ENCODE measurements at regions not wholly inside any gene's neighbourhood (a gene's known extent, or its start where the extent isn't known, plus 50 kb on each side); places are given as distances from the start of the nearest gene placed in this dataset.
A peak's percentile ranks its signal among the peaks of the same experiment; 100 is the strongest.
"Not testable (repeated sequence)": the region's sequence is repeated elsewhere in the genome, so short reads cannot be mapped to it uniquely, and the experiment has no call there.

DNA sequence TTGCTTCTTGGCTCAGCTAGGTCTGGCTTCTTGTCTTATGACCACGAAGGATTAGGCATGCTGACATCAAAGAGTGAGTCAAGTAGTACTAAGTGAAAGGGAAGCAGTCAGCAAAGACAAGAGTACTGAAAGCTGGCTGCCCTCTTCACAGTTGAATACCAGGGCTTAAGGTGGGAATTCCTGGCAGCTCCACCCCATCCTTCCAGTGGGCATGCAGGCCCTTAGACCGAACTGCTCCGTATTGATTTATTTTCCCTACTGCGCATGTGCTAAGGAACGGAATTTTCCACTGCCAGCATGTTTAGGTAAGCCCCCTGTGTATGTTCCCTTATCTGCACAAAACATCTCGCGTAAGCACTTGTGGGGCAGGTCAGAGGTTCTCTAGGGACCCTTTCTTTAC, 2320.1 kb downstream of the ARAP2 start:
- DNase-seq: peak; percentile 24

DNA sequence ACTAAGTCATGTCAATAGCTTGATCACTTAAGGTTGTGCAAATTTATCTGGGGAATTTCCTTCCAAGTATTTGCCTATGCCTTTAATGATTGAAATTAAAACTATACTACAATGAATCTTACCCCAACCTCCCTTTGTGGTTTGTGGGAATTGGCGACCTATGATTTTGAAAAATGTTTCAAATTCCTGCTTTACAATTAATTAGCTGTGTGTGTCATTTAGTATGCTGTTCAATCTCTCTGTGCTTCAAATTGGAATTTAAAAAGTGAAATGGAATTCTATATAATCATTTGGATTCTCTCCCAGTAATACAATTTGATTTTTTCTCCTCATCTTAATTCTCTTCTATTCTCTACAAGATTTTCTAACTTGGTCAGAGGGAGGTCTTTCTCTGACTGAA, 2319.5 kb downstream of the ARAP2 start:
- no peak for DNase-seq

DNA sequence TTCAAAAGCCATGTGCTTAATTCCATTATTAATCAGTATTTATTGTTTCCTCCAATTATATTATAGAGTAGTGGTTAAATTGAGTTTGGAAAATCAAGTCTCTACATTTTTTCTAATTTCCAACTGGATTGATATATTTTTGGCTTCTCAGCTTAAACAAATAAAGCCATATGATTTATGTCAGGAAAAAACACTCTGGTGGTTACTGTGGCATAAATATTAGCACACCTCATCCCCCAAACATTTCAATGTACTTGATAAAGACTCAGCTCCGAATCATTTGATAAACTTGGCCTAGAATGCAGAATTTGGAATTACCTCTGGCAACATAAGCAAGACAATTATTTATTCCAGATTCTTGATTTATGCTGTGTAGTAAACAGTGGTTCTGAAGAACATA, 2313.8 kb downstream of the ARAP2 start:
- DNase-seq: no peak

DNA sequence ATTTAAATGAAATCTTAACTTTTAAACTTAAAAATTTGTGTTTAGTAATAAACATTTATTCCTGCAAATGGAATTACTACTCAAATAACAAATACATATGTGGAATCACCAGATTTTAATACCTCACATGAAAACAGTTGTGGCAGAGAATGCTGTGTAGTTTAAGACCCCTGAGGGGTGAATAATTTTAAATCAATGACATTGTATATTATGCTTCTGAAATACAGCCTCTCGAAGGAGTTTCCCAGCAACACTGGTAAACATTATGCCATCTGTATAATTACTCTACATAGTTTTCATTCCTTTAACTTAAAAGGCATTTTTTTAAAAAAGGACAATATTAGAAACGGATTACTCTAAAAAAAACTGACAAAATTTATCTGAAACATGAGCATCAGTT, 2313.3 kb downstream of the ARAP2 start:
- no peak for DNase-seq

DNA sequence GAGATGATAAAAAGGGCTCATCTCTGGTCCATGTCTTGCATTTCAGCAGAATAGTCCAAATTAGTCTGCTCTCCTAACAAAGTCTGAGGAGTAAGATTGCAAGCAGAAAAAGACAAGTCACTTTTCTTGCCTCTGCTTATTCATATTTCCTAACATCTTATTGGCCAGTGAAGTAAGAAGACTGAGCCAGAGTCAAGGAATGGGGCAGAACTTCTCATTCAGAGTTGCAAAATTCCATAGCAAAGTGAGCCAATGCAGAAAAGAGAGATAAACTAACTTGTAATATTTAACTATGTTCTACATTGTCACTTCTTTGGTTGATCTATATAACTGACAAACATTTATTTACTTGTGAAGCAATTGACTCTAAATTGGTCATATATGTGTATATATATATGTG, 2304.0 kb downstream of the ARAP2 start:
- DNase-seq: no peak

DNA sequence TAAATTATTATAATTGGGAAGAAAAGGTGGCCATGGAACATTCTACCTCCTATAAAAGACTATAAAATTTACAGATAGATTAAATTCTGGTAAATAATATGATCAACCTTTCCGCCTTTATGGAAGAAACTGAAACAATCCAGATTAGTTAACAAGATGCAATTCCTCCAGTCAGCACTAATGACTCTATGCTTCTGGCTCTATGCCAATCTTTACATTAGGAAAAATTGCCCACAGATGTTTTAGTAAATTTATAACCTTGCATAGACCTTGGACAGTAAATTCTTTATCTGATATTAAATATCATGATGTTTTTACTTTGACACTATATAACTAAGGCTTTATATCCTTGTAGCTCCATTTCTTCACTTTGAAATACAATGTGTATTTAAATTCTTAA, 2302.5 kb downstream of the ARAP2 start:
- no peak for DNase-seq

DNA sequence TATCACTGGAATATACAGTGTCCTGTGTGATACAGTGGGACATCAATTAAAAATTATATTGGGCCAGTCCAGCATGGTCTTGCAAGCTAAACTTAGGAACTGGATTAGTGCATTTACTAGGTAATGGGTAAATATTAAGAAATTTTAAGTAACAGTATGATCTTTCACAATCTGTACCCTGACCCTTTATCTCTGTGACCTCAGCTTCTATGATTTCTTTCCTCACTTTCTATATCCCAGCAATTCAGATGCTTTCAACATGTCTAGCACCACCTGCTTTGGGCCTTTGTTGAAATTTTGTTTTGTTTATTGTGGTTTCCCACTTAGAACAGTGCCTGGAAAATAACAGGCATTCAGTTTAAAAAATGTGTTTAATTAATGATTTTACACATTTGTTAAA, 2295.4 kb downstream of the ARAP2 start:
- DNase-seq: no peak

DNA sequence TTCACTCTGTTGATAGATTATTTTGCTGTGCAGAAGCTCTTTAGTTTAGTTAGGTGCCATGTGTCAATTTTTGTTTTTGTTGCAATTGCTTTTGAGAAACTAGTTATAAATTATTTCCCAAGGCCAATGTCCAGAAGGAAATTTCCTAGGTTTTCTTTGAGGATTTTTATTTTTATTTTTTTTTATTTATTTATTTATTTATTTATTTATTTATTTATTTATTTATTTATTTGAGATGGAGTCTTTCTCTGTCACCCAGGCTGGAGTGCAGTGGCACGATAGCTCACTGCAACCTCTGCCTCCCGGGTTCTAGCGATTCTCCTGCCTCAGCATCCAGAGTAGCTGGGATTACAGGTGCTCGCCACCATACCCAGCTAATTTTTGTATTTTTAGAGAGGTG, 2290.5 kb downstream of the ARAP2 start:
- not testable (repeated sequence) for DNase-seq

DNA sequence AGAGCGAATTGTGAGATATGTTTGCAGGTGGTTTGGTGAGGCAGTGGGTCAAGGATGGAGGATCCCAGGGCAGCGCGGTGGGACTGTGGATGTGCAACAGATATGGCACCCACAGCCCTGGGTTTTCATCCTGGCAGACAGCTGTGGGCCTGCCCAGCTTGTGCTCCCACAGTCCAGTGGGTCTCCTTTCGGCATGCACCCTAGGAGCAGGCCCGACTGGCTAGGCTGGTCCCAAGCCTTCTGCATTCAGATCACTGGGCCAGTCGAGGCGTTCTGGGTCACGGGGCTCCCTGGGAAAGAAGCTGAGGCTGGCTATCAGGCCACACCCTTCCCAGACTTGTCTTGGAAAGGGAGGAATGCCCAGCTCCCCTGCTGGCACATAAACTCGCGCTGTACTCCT, 2289.6 kb downstream of the ARAP2 start:
- DNase-seq: no peak

DNA sequence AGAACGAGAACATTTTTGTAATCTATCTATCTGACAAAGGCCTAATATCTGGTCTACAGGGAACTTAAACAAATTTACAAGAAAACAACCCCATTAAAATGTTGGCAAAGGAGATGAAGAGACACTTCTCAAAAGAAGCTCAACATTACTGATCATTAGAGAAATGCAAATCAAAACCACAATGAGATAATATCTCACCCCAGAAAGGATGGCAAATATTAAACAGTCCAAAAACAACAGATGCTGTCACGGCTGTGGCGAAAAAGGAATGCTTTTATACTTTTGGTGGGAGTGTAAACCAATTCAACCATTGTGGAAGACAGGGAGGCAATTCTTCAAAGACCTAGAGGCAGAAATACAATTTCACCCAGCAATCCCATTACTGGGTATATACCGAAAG, 2284.8 kb downstream of the ARAP2 start:
- no peak for DNase-seq

DNA sequence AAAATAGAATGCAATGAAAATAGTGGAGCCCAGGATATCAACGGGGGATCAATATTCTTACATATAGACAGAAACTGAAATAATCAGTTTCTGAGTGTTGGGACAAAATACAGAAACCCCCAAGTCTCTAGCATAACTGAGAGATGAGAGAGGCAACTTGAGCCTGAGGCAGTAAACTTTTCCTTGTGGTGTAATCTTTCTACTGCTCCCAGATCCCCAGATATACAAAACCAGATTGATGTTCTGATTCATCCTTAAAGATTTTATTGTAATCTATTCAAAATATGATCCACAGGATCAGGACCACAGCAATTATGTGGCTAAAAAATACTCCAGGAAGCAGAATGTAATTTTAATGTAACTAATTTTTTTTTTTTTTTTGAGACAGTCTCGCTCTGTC, 2282.6 kb downstream of the ARAP2 start:
- DNase-seq: no peak

DNA sequence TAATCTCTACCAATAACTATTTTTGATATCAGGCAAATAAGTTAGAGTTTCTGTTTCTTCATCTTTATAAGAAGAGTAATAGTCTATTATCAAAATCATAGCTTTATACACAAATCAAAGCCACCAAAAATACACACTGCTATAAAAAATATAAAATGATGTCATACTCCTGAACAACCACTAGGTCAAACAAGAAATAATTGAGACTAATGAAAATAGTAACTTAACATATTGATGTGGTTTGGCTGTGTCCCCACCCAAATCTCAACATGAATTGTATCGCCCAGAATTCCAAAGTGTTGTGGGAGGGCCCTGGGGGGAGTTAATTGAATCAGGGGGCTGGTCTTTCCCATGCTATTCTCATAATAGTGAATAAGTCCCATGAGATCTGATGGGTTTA, 2277.5 kb downstream of the ARAP2 start:
- DNase-seq: no peak

DNA sequence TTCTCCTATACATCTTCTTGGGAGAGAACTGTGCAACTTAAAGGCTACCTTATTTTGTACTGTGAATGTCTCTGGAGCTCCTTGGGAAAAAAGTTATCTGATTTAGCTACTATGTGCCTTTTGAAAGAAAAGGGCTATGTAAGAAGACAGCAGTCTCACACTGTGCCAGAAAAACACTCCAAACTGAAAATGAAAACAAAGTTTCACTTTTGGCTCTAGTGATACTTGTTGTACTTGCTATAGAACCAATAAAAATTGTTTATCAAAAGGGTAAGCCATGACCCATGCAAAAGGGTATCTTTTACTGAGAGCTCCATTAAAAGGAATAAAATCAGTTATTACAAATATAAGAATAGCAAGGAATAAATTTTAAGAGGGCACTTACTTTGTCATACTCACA, 2270.0 kb downstream of the ARAP2 start:
- no peak for DNase-seq

DNA sequence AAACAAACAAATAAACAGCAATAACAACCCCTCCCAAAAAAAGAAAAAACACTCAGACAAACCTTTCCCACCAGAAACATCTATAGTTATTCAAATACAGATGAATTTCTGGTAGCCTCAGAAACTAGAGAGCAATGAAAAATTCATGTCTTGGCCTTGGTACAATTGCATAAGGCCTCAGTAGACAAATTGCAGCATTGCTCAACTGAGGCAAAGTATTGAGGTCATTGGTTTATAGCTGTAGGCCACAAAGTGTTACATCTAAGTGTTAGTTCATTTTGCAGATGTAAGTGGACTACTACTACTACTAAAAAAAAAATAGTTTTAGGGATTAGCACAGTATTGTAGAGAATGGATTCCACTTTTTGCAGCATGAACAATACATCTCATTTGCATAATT, 2268.3 kb downstream of the ARAP2 start:
- DNase-seq: no peak

DNA sequence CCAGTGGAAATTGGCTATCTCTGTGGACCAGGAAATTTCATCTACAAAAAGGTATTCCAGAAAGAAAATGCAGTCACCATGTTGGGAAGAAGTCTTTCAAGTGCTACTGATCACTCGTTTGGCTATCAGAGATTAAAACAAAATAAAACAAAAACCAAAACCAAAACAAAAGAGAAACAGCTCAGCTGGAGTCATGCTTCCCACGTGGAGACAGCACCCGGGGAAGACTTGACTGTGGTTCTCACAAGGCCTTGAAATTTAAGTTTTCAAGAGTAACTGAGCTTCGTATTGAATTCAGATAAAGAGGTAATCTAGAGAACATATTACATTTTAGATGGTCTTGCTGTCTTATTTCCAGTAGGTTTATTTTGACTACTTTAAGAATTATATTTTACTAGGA, 2264.5 kb downstream of the ARAP2 start:
- DNase-seq: not testable (repeated sequence)

DNA sequence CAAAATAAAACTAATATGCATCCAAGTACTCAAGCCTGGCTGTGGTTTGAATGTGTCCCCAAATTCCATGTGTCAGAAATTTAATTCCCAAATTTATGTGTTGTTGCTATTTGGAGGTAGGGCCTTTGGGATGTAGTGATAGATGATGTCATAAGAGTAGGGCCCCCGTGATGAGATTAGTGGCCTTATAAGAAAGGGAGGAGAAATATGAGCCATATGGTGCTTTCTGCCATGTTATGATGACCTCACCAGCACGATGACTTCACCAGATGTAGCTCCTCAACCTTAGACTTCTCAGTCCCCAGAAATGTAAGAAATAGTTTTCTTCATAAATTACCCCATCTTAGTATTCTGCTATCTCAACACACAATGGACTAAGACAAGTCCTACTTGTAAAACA, 2264.0 kb downstream of the ARAP2 start:
- DNase-seq: no peak

DNA sequence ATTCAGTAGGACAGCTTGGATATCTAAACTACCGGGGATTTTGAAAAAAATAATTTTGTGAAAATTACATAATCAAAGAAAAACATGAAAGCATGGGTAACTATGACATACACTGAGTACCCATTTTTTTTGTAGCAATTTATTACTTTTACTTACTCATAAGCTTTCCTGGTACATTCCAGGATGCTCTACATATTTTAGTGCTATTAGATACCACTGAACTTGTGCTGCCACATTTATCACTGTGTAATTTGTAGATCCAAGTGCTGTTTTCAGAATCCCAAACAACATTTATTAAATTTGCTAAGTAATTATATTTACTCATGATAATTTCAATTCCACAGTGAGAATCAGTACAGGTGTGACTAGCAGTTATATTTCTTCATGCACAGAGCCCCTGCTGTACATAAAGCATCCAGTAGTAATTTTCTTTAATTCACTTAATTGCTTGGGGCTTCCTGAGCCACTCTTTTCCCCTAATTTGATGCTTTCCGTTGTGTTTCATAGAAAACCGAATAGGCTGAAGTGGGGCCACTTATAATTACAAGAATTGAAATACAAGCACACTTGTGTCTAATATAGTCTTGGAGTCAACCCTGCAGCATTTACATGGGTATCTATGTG, 2254.4 kb downstream of the ARAP2 start:
- DNase-seq: no peak

DNA sequence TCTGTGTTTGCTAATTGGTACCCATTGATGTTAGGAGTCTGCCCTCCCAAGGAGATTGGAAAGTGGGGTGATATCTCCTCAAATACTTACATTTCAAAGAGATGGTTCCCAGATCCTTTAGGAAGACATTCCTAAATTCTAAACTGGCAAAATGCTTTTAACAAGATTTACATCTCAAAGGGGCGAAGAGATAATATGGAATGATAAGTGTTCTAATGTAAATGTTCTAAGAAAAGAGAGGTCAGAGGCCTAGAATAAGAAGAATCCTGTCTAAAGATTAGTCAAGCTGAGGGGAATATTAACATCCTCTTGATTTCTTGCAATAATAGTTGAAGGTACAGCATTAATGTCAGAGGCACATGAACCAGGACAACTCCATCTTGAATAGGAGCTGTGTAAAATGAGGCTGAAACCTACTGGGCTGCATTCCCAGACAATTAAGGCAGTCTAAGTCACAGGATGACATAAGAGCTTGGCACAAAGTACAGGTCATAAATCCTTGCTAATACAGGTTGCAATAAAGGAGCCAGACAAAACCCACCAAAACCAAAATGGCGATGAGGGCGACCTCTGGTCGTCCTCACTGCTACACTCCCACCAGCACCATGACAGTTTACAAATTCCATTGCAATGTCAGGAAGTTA, 2248.1 kb downstream of the ARAP2 start:
- no peak for DNase-seq

DNA sequence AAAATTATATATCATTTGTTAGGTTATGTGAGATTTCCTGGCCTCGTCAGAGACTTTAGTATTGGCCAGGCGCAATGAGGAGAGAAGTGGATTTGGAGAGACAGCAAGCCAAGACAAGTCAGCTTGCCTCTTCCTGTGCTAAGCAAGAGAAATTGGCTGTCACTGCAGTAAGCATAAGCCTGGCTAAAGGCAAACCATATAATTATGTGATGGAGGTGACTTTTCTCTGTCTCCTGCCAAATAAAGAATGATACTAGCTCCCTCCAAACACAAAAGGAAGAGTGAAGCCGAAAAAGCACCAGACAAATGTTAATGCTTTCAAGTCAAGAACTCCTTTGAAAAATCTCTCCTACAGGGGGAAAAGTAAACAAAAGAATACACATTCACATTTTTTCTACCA, 2246.0 kb downstream of the ARAP2 start:
- peak; percentile 10 for DNase-seq

DNA sequence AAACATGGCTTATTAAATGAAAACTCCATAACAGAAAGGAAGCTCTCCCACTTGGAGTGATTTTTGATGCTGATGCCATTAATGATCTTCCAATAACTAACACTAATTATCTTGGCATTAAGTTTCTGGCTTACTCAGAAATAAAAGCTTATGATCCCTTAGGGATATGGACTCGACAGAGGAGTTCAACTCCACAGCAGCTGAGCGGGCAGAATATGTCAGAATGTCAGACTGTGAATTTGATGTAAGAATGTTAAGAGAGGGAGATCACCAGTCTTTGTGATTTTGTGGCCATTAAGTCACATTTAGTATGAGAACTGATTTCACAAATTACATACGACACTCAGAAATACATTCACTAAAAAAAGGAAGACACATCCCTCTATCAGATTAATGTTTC, 2244.0 kb downstream of the ARAP2 start:
- DNase-seq: peak; percentile 12

DNA sequence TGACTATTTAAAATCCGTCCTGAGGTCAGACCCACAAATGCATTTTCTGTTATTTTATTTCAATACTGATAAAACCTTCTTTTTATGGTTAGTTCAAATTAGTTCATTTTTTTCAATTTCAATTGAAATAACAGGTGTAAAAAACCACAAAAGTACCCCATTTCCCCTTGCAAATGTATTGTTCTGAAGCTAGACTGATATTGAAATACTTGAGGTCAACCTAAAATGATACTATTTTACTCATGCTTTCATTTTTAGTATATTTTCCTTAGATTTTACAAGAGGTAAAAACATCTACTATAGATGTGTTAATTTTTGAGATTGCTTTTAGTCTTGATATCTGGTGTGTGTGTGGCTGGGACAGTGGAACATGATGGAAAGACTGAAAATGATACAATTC, 2237.8 kb downstream of the ARAP2 start:
- DNase-seq: not testable (repeated sequence)

DNA sequence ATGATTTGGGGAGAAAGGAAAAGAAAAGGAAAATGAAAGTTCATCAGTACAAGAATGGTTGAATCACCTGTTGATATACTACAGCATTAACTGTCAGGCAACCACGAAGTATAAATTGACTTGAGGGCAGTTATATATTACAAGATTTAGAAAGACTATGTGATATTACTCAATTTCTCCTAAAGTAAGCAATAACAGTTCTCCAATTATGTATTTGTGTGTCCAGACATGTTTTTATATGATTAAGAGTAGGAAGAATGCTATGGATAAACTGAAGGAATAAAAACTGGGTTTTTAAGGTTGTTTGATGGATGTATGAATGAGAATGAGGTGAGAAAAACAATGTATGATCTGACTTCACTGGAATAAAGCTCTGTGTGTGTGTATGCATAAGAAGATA, 2234.4 kb downstream of the ARAP2 start:
- no peak for DNase-seq

DNA sequence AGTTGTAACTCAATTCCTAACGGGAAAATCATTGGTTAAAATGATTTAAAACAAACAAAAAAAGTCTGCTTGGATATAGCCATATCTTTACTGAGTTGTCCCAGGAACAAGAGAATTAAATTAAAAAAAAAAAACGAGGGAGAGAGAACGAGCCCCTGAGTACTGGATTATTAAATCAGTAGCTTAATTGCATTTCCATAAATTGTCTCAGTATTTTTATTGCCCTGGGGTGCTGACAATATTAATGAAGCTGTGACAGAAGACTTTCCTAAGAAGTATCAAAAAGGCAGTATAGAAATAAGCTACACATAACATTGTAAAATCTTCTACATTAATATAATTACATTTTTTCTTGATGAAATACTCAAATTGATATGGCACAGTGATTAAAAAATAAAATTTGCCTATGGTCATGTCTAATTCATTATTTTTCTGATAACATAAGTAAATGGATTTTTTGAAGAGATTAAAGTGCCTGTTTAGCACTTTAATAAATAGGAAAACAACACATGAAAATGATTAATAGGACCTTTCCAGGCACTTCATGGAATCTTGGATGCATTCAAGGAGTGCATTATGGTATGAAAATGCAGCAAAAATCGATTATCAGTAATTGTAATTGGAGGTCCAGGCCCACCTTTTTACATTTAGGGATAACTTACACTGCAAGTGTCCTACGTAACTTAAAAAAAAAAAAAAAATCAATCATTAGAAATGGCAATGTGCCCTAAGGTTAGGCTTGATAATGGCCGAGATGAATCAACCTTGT, 2233.4 kb downstream of the ARAP2 start:
- no peak for DNase-seq

DNA sequence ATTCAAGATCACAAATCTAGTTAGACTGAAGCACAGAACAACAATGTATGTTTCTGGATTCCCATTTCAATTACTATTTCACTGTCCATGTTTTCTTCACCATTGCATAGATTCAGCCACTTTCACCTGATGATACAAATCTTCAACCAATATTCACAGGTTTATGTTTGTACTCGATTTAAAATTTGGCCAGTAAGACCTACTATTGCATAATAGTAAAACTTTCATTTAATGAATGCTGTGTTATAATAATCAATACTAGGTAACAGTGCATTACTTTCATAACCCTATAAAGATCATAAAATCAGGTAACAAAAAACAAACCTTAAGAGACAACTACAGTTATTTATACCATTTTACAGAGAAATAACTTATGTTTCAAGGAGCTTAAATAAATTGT, 2209.1 kb downstream of the ARAP2 start:
- DNase-seq: no peak

DNA sequence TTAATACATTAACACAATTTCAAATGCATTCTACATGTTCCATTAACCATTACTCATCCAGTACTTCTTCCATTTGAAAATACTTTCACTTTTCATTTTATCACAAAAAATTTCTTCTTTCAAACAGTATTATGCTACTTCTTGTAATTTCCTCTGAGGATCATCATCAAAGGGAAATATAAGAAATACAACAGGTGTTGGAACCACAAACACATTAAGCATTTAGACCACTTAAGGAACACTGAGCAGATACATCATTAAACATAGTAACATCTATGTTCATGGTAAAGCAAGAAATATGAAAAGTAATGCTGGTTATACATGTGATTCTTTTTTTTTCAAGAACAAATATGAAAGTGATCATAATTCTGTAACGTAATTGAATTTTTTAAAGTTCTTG, 2207.0 kb downstream of the ARAP2 start:
- no peak for DNase-seq
